Lung (tissue), 11 donors: ENCODE measurements at regions not wholly inside any gene's neighbourhood (a gene's known extent, or its start where the extent isn't known, plus 50 kb on each side); places are given as distances from the start of the nearest gene placed in this dataset.

ENCODE experiments used
- ATAC-seq: fragments of 200-7000 bp; cut with Tn5 transposase; one replicate; pipeline ENCODE4 v1.9.1; 2020; ENCODE audit warnings: moderate number of reproducible peaks; ENCODE audit not compliant: insufficient read depth, low FRiP score
- DNase-seq, 3 donors: peaks; one replicate each; pipeline ENCODE4 v3.0.0-alpha.2; 2013 to 2017
- H3K27ac ChIP-seq, 2 donors: one replicate each; pipeline ENCODE4 v1.5.1; 2013; ENCODE audit warnings: mild to moderate bottlenecking in 2 of 2, moderate library complexity in 2 of 2, control low read depth in 1 of 2, inconsistent platforms in 1 of 2, low read depth in 1 of 2, low read length in 1 of 2
- H3K27me3 ChIP-seq, 3 donors: one replicate each; pipeline ENCODE4 v1.5.1; 2013; ENCODE audit warnings: low read length in 2 of 3; ENCODE audit not compliant: control insufficient read depth in 3 of 3, insufficient read depth in 3 of 3
- H3K36me3 ChIP-seq, 4 donors: one replicate each; pipeline ENCODE4 v1.5.1; 2013; ENCODE audit warnings: low read length in 4 of 4, mild to moderate bottlenecking in 1 of 4, moderate library complexity in 1 of 4; ENCODE audit not compliant: control insufficient read depth in 4 of 4, insufficient read depth in 4 of 4
- H3K4me1 ChIP-seq, 5 donors: one replicate each; pipeline ENCODE4 v1.5.1; 2013; ENCODE audit warnings: low read length in 5 of 5, mild to moderate bottlenecking in 2 of 5, moderate library complexity in 1 of 5; ENCODE audit not compliant: control insufficient read depth in 5 of 5, insufficient read depth in 5 of 5
- H3K4me3 ChIP-seq: one replicate; pipeline ENCODE4 v1.5.1; 2013; ENCODE audit warnings: mild to moderate bottlenecking, control low read depth, moderate library complexity
- H3K9ac ChIP-seq, 2 donors: one replicate each; pipeline ENCODE4 v1.5.1; 2013; ENCODE audit warnings: low read length in 2 of 2, control low read depth in 1 of 2; ENCODE audit not compliant: insufficient read depth in 1 of 2
- H3K9me3 ChIP-seq, 4 donors: one replicate each; pipeline ENCODE4 v1.5.1; 2013; ENCODE audit warnings: low read length in 3 of 4, mild to moderate bottlenecking in 1 of 4, moderate library complexity in 1 of 4; ENCODE audit not compliant: control insufficient read depth in 4 of 4, insufficient read depth in 3 of 4
- WGBS, 2 donors: extraction: QIAGEN DNeasy Blood & Tissue Kit; methylation state at CpG; one replicate each; pipeline ENCODE4 v1.1.7; 2013; 5-methylcytosine and 5-hydroxymethylcytosine counted together
- TF ChIP-seq, protein P1 (sequence below): IDR thresholded peaks from 2 replicates; pipeline ENCODE4 v1.5.1; 2012; ENCODE audit warnings: mild to moderate bottlenecking; ENCODE audit errors: control extremely low read depth, extremely low read depth
- donor health status: control.
- donor health status: control.
- donor health status: Bipolar disorder and iron deficiency.
- donor health status: healthy.
- donor health status: DM: yes; HTN: yes; CAD: no.

DNA sequence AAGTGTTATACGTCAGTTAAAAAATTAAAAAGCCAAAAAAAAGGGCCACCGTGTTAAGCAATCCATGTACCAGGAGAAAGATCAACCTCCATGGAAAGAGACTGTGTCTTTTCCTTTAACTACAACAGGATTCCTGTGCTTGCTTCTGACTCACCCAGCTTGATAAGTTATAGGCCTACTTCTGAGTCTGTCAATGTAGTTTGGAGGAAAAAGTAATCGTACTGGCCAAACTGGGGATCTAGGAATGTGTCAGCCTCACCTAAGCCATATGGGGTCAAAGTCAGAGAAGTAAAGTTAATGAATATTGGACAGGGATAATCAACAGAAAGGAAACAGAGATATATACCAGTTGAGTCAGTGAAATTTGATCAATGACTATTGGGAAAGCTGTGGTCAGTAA, 470.8 kb upstream of the SLIT2 start:
- Histone ChIP-seq H3K9me3 (peaks cover 0 to 9% (median 4%) of the 10 kb centered on the region in 4 donors), H3K27ac (no peak overlapping the region), H3K4me3 (no peak overlapping the region), H3K4me1 (no peaks in the 10 kb centered on the region), H3K36me3 (no peaks in the 10 kb centered on the region), H3K9ac (no peak overlapping the region), H3K27me3 (no peaks in the 10 kb centered on the region)
- ATAC-seq (no peak), DNase-seq (no peak)
- WGBS, 2 donors = 91 to 94% methylated on average over 3 of the region's 3 CpGs
- TF ChIP-seq, protein P1, sequence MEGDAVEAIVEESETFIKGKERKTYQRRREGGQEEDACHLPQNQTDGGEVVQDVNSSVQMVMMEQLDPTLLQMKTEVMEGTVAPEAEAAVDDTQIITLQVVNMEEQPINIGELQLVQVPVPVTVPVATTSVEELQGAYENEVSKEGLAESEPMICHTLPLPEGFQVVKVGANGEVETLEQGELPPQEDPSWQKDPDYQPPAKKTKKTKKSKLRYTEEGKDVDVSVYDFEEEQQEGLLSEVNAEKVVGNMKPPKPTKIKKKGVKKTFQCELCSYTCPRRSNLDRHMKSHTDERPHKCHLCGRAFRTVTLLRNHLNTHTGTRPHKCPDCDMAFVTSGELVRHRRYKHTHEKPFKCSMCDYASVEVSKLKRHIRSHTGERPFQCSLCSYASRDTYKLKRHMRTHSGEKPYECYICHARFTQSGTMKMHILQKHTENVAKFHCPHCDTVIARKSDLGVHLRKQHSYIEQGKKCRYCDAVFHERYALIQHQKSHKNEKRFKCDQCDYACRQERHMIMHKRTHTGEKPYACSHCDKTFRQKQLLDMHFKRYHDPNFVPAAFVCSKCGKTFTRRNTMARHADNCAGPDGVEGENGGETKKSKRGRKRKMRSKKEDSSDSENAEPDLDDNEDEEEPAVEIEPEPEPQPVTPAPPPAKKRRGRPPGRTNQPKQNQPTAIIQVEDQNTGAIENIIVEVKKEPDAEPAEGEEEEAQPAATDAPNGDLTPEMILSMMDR = no peak

DNA sequence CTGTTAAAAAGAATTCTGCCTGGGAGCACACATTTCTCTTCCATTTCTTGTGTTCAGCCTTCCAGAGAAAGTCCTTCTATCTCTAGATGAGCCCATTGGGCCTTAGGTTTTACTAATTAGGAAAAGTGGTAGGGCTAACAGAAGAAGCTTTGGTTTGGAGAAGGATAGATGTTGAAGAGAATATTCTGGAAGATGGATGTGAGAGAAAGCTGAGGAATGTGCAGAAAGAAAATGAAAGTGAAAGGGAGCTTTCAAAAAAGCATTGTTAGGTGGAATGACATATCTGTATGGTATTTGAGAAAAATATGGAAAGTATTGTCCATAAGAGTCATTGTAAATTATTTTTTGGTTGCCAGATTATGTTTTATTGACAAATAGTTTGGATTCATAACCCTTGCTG, 474.8 kb upstream of the SLIT2 start:
- Histone ChIP-seq H3K27ac (no peak overlapping the region), H3K9me3 (peaks cover 0 to 3% (median 1%) of the 10 kb centered on the region in 4 donors), H3K4me1 (no peaks in the 10 kb centered on the region), H3K27me3 (no peaks in the 10 kb centered on the region), H3K36me3 (no peaks in the 10 kb centered on the region), H3K4me3 (no peak overlapping the region), H3K9ac (no peak overlapping the region)
- TF ChIP-seq, protein P1 = no peak
- no peak for DNase-seq
- ATAC-seq = no peak

DNA sequence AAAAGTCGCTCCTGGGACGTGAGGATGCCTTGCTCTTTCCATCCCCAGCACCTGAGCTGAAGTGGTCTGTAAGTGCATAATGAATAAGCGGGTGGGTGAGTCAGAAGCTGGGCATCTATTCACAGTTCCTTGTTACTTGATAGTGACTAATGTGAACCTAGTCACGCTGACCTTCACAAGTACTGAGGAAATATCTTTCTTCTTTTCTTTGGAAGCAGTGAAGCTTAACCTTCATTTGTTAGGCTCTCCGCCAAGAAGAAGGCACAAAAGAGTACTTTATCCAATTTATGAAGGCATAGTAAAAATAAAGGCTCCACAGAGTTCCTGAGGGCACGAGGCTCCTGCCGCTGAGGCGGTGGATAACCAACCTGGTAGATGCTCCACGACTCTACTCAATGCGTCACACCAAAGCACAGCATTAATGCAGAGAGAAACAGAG, 475.7 kb upstream of the SLIT2 start:
- H3K4me3 ChIP-seq = no peak overlapping the region
- H3K9me3 ChIP-seq = peaks cover 0 to 3% (median 1%) of the 10 kb centered on the region in 4 donors
- no peak overlapping the region for H3K27ac ChIP-seq
- no peaks in the 10 kb centered on the region for H3K4me1 ChIP-seq
- no peak for ATAC-seq
- H3K27me3 ChIP-seq = no peaks in the 10 kb centered on the region
- no peak for DNase-seq
- H3K9ac ChIP-seq = no peak overlapping the region
- no peaks in the 10 kb centered on the region for H3K36me3 ChIP-seq
- WGBS, 2 donors = 87% methylated on average over 10 of the region's 10 CpGs
- TF ChIP-seq, protein P1 = no peak

DNA sequence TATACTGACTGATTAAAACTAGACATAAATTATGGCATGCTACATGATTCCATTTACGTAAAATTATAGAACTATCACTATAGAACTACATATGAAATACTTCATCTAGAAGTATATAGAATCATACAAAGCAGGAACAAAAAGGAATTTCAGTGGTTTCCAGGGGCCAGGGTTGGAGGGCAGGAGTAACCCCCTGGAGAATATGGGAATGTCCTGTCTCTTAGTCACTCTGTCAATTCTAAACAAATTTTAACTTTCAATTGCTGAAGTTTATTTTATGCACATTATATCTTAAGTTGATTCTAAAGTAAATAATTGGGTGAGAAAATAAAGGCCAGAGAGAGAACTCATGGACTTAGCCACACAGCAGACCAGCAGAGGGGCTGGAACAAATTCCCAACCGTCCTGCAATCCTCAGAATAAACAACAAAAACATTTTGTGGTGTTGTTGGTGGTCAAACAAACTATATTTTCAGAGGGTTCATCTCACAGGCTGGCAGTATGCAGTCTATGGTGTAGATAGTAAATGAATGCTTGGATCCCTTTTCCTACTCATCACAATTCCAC, 476.9 kb upstream of the SLIT2 start:
- H3K36me3 ChIP-seq = no peaks in the 10 kb centered on the region
- H3K27ac ChIP-seq = no peak overlapping the region
- H3K4me1 ChIP-seq = no peaks in the 10 kb centered on the region
- 67 to 81% methylated on average over 2 of the region's 2 CpGs for WGBS, 2 donors
- H3K27me3 ChIP-seq = no peaks in the 10 kb centered on the region
- DNase-seq = no peak
- TF ChIP-seq, protein P1 = no peak
- no peak overlapping the region for H3K4me3 ChIP-seq
- no peak for ATAC-seq
- peaks cover 0 to 3% (median under 1%) of the 10 kb centered on the region in 4 donors for H3K9me3 ChIP-seq
- no peak overlapping the region for H3K9ac ChIP-seq
